ENCODE measurements at regions not wholly inside any gene's neighbourhood (a gene's known extent, or its start where the extent isn't known, plus 50 kb on each side); places are given as distances from the start of the nearest gene placed in this dataset.

GRCh38 chr1:182259229-182259872 is 132.2 kb downstream of the GLUL start (continued):
- TF ChIP-seq RERE (CRISPR knock-in tag; IDR thresholded peaks at IDR 0.05; ENCODE audit: borderline replicate concordance) (no peak), POLR2A (conservative IDR thresholded peaks at IDR 0.05) (peak; percentile 58), CHD2 (IDR thresholded peaks at IDR 0.05; ENCODE audit: low read depth, low read length) (no peak), NFATC3 (IDR thresholded peaks at IDR 0.05) (no peak), FOXK2 (conservative IDR thresholded peaks at IDR 0.05 in 1 of 2, IDR thresholded peaks at IDR 0.05 in 1 of 2; ENCODE audit: low read depth in 2 of 2) (peak in 1 of 2 experiments; percentile 49; a peak in 1 of 4 replicates), MYNN (IDR thresholded peaks at IDR 0.05) (no peak), MYNN (CRISPR knock-in tag; IDR thresholded peaks at IDR 0.05) (no peak)
- TF ChIP-seq, protein P1, sequence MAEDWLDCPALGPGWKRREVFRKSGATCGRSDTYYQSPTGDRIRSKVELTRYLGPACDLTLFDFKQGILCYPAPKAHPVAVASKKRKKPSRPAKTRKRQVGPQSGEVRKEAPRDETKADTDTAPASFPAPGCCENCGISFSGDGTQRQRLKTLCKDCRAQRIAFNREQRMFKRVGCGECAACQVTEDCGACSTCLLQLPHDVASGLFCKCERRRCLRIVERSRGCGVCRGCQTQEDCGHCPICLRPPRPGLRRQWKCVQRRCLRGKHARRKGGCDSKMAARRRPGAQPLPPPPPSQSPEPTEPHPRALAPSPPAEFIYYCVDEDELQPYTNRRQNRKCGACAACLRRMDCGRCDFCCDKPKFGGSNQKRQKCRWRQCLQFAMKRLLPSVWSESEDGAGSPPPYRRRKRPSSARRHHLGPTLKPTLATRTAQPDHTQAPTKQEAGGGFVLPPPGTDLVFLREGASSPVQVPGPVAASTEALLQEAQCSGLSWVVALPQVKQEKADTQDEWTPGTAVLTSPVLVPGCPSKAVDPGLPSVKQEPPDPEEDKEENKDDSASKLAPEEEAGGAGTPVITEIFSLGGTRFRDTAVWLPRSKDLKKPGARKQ (CRISPR knock-in tag; IDR thresholded peaks at IDR 0.05), result no peak

All from K562 (cell line).